Endothelial cell of umbilical vein (primary cell): ENCODE measurements at regions not wholly inside any gene's neighbourhood (a gene's known extent, or its start where the extent isn't known, plus 50 kb on each side); places are given as distances from the start of the nearest gene placed in this dataset.

Experiments used
- BruUV-seq: library from RNA; stranded (reverse); fragments of 400-500 nt; replicated peaks from 2 replicates; lab custom pipeline; 2021; lab: Mats Ljungman, UMichigan
- CTCF ChIA-PET: fragments of 300-600, 350-600 bp; sonication (Branson Sonifier 250); formaldehyde crosslinking; loops from one replicate; lab custom pipeline; 2021; ENCODE audit warnings: antibody characterized with exemption, inconsistent platforms; lab: Charles Lee
- POLR2A ChIA-PET: fragments of 300-600, 350-600 bp; sonication (Branson Sonifier 250); formaldehyde crosslinking; loops from one replicate; lab custom pipeline; 2021; ENCODE audit warnings: antibody characterized with exemption, inconsistent platforms; lab: Charles Lee
- DNase-seq: peaks from one replicate; pipeline ENCODE4 v3.0.0-alpha.2; 2011; ENCODE audit warnings: low read depth, low spot score
- FAIRE-seq: peaks from 2 replicates; lab custom pipeline; 2011; peaks lifted over from hg19 to GRCh38; lab: Jason Lieb, UNC
- H2AFZ ChIP-seq: 2 replicates; pipeline ENCODE4 v1.6.0; 2012; ENCODE audit warnings: low read depth, low read length, control low read depth, inconsistent platforms
- H3K27ac ChIP-seq: 2 replicates; pipeline ENCODE4 v1.5.1; 2011; ENCODE audit warnings: low read depth, mild to moderate bottlenecking, control low read depth, low read length, moderate library complexity; ENCODE audit not compliant: insufficient read depth
- H3K27me3 ChIP-seq, 2 experiments: 2 replicates each; pipeline versions ENCODE4 v1.6.0 to v1.6.1; 2011; ENCODE audit warnings: low read length in 2 of 2, mixed read lengths in 1 of 2; ENCODE audit not compliant: control insufficient read depth in 2 of 2, insufficient read depth in 2 of 2
- H3K36me3 ChIP-seq, 2 experiments: 2 replicates in 1 of 2; 3 replicates in 1 of 2; pipeline ENCODE4 v1.5.1; 2011; ENCODE audit warnings: low read length in 2 of 2, mild to moderate bottlenecking in 1 of 2, moderate library complexity in 1 of 2; ENCODE audit not compliant: control insufficient read depth in 2 of 2, insufficient read depth in 2 of 2; ENCODE audit errors: extremely low read depth in 1 of 2
- H3K4me1 ChIP-seq: 3 replicates; pipeline ENCODE4 v1.5.1; 2011; ENCODE audit warnings: mild to moderate bottlenecking, low read length; ENCODE audit not compliant: control insufficient read depth, insufficient read depth; ENCODE audit errors: extremely low read depth
- H3K4me2 ChIP-seq: 2 replicates; pipeline ENCODE4 v1.6.1; 2011; ENCODE audit warnings: low read length, control low read depth, mixed read lengths; ENCODE audit not compliant: insufficient read depth
- H3K4me3 ChIP-seq, 3 experiments: fragments of 200-600 bp in 1 of 3; sonication (generic), shearing (Covaris generic) in 1 of 3; replicated peaks in 1 of 3; 2 replicates each; pipeline ENCODE4 v1.5.1; 2011 to 2016; ENCODE audit warnings: control low read depth in 3 of 3, low read length in 3 of 3, mild to moderate bottlenecking in 2 of 3, inconsistent platforms in 1 of 3, low read depth in 1 of 3, moderate library complexity in 1 of 3; ENCODE audit not compliant: insufficient read depth in 1 of 3
- H3K79me2 ChIP-seq: 2 replicates; pipeline ENCODE4 v1.6.0; 2012; ENCODE audit warnings: low read length, inconsistent platforms; ENCODE audit not compliant: control insufficient read depth, insufficient read depth
- H3K9ac ChIP-seq: replicated peaks from 2 replicates; pipeline ENCODE3; 2011; ENCODE audit warnings: low read length, control low read depth; ENCODE audit not compliant: insufficient read depth; ENCODE audit errors: extremely low read depth
- H3K9me1 ChIP-seq: replicated peaks from 3 replicates; pipeline ENCODE4 v1.6.0; 2011; ENCODE audit warnings: mild to moderate bottlenecking, low read length; ENCODE audit not compliant: control insufficient read depth, insufficient read depth; ENCODE audit errors: extremely low read depth
- H3K9me3 ChIP-seq: replicated peaks from 2 replicates; pipeline ENCODE4 v1.5.1; 2012; ENCODE audit warnings: low read length, inconsistent platforms; ENCODE audit not compliant: control insufficient read depth, insufficient read depth
- H4K20me1 ChIP-seq: replicated peaks from 2 replicates; pipeline ENCODE3; 2011; ENCODE audit warnings: mild to moderate bottlenecking, low read length; ENCODE audit not compliant: control insufficient read depth, insufficient read depth; ENCODE audit errors: extremely low read depth
- EZH2 ChIP-seq: IDR thresholded peaks from 2 replicates; pipeline ENCODE4 v1.6.1; 2012; ENCODE audit warnings: borderline replicate concordance, low read depth, mild to moderate bottlenecking, moderate library complexity, low read length, inconsistent platforms; ENCODE audit not compliant: severe bottlenecking
- FOS ChIP-seq: IDR thresholded peaks from 2 replicates; pipeline ENCODE4 v1.6.1; 2011; ENCODE audit warnings: mild to moderate bottlenecking, low read length, moderate library complexity, borderline replicate concordance; ENCODE audit not compliant: insufficient read depth
- GATA2 ChIP-seq: IDR thresholded peaks from 2 replicates; pipeline ENCODE4 v1.7.0; 2011; ENCODE audit warnings: low read depth, mild to moderate bottlenecking, moderate library complexity, mixed read lengths, low read length; ENCODE audit not compliant: insufficient read length, insufficient read depth
- JUN ChIP-seq: IDR thresholded peaks from 2 replicates; pipeline ENCODE4 v1.6.1; 2011; ENCODE audit warnings: borderline replicate concordance, low read depth; ENCODE audit not compliant: insufficient read length, insufficient read depth
- MYC ChIP-seq: IDR thresholded peaks from one replicate; pipeline ENCODE4 v1.6.1; 2011; ENCODE audit warnings: mild to moderate bottlenecking, low read depth, low read length
- POLR2A ChIP-seq: IDR thresholded peaks from 2 replicates; pipeline ENCODE4 v1.6.1; 2012; ENCODE audit warnings: low read depth, mild to moderate bottlenecking, control low read depth, low read length
- POLR2AphosphoS5 ChIP-seq: IDR thresholded peaks from 2 replicates; pipeline ENCODE4 v1.6.1; 2012; ENCODE audit warnings: low read depth, mild to moderate bottlenecking, control low read depth, low read length, moderate library complexity; ENCODE audit not compliant: insufficient read depth
- dilution Hi-C: fragments of 300-500 bp; cut with MboI; formaldehyde crosslinking; loops from one replicate; pipeline ENCODE4 v1.15.0; 2019; ENCODE audit warnings: low sequenced_read_pairs; ENCODE audit not compliant: extremely low pct_ligation_motif_present
- intact Hi-C: fragments of 100-400 bp; cut with micrococcal nuclease; formaldehyde crosslinking; loops from one replicate; pipeline ENCODE4 v1.10.0; 2022
- TF ChIP-seq, protein P1 (sequence below): IDR thresholded peaks from 2 replicates; pipeline ENCODE4 v1.6.1; 2011; ENCODE audit not compliant: insufficient read depth, insufficient read length
- TF ChIP-seq, protein P2 (sequence below), 2 donors: IDR thresholded peaks; 1 replicate in 1 of 2; 2 replicates in 1 of 2; pipeline ENCODE4 v1.5.1; 2011; ENCODE audit warnings: low read length in 2 of 2, mild to moderate bottlenecking in 2 of 2, moderate library complexity in 2 of 2, control low read depth in 1 of 2, inconsistent platforms in 1 of 2, low read depth in 1 of 2; ENCODE audit not compliant: insufficient read depth in 1 of 2; ENCODE audit errors: extremely low read depth in 1 of 2

DNA sequence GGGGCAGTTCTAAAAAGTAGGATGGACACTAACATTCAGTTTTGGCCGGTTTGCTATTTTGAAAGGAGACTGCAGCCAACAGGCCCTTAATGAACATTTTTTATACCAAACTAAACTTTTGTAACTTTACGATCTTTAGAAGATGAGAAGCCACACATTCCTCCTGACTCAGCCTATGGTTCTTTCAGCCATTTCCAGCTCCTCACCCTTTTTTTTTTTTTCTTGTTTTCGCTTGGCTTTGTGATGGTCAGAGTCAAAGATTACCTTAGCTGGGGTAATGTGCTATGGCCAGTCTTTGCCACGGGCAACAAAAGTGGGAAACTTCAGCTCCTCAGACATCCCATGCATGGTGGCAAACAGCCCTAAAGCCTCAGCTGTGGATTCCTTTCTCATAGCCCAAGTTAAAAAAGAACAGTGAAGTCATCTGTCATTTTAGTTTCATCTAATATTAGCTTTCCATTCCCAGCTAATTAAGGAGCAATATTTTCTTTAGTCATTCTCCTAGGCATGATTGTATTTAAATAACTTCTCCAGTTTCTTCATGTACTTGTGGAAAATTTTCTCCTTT is 368.7 kb downstream of the MFSD1 start:
- no peak for FAIRE-seq
- peak overlapping the region; percentile 49 for H3K4me2 ChIP-seq
- POLR2A ChIA-PET: interaction anchor here (0.8 to 1.0 kb wide), 2 partner anchors 20 to 21 kb away, joined by 3 read pairs; no protein-coding TSS in a partner anchor

More for the DNA sequence above, 368.7 kb downstream of the MFSD1 start:
- DNase-seq: no peak
- BruUV-seq: TSS peak; percentile 95
- H3K9ac ChIP-seq: peak overlapping the region; percentile 10
- CTCF ChIA-PET: interaction anchor here (0.8 to 2.3 kb wide), 9 partner anchors 12 to 93 kb away, joined by 3 to 11 read pairs (median 4); no protein-coding TSS in a partner anchor
- TF ChIP-seq POLR2A (no peak), EZH2 (no peak), MYC (no peak), POLR2AphosphoS5 (no peak), GATA2 (no peak), FOS (no peak), JUN (no peak)
- TF ChIP-seq, protein P1, sequence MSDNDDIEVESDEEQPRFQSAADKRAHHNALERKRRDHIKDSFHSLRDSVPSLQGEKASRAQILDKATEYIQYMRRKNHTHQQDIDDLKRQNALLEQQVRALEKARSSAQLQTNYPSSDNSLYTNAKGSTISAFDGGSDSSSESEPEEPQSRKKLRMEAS: no peak
- TF ChIP-seq, protein P2, sequence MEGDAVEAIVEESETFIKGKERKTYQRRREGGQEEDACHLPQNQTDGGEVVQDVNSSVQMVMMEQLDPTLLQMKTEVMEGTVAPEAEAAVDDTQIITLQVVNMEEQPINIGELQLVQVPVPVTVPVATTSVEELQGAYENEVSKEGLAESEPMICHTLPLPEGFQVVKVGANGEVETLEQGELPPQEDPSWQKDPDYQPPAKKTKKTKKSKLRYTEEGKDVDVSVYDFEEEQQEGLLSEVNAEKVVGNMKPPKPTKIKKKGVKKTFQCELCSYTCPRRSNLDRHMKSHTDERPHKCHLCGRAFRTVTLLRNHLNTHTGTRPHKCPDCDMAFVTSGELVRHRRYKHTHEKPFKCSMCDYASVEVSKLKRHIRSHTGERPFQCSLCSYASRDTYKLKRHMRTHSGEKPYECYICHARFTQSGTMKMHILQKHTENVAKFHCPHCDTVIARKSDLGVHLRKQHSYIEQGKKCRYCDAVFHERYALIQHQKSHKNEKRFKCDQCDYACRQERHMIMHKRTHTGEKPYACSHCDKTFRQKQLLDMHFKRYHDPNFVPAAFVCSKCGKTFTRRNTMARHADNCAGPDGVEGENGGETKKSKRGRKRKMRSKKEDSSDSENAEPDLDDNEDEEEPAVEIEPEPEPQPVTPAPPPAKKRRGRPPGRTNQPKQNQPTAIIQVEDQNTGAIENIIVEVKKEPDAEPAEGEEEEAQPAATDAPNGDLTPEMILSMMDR (IDR thresholded peaks at IDR 0.05; ENCODE audit: extremely low read depth in 1 of 2, insufficient read depth in 1 of 2, low read depth in 1 of 2, low read length in 2 of 2): no peak
- no peaks in the 10 kb centered on the region for H3K27me3 ChIP-seq
- H3K9me1 ChIP-seq: no peaks in the 10 kb centered on the region
- H3K4me1 ChIP-seq: peaks cover 32% of the 10 kb centered on the region
- H3K79me2 ChIP-seq: no peaks in the 10 kb centered on the region
- intact Hi-C loops (loop anchor here (1.0 to 5.0 kb wide), 3 partner anchors 21 to 523 kb away; no protein-coding TSS in a partner anchor), dilution Hi-C loops (no loop called here)
- peak overlapping the region; percentile 37 for H2AFZ ChIP-seq
- H3K27ac ChIP-seq: peak overlapping the region; percentile 87
- no peak overlapping the region for H3K4me3 ChIP-seq
- no peaks in the 10 kb centered on the region for H3K9me3 ChIP-seq
- H4K20me1 ChIP-seq: no peaks in the 10 kb centered on the region
- H3K36me3 ChIP-seq: no peaks in the 10 kb centered on the region
